ENCODE measurements at regions not wholly inside any gene's neighbourhood (a gene's known extent, or its start where the extent isn't known, plus 50 kb on each side); places are given as distances from the start of the nearest gene placed in this dataset.

DNA sequence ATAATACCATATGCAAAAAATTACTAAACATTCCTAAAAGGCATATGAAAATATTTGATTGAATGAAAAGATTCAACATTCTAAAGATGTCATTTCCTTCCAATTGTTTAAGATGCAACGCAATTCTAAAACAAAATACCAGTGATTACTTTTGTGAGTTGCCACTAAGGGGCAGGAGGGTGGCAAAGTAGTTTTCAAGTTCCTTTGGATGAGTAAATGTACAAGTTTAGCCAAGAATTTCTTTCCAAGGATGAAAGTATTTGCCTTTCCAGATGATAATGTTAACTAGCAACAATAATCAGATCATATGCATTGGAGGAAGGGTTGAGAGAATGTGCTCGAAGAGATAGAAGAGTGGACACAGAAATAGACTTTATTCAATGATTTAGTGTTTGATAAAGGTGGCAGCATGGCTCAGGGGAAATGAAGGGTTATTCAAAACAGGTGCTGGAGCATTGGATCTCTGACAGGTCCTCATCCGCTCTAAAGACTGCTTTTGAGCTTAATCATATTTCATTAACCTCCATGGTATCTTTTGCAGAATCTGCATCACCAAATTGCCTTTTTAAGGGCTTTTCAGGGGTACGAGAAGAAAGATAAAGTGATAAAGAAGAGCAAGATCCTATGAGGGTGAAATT, 678.5 kb upstream of the TBX3 start:
- TF ChIP-seq POLR2AphosphoS5 (IDR thresholded peaks at IDR 0.05) (no peak), POLR2A (IDR thresholded peaks at IDR 0.05) (no peak), CTCF (IDR thresholded peaks at IDR 0.05) (no peak), EP300 (IDR thresholded peaks at IDR 0.05; ENCODE audit: low read depth) (no peak)
